ENCODE measurements at regions not wholly inside any gene's neighbourhood (a gene's known extent, or its start where the extent isn't known, plus 50 kb on each side); places are given as distances from the start of the nearest gene placed in this dataset.
"Not testable (repeated sequence)": the region's sequence is repeated elsewhere in the genome, so short reads cannot be mapped to it uniquely, and the experiment has no call there.

GRCh38 chr1:206359377-206359776, 110.9 kb upstream of the IKBKE start:
- DNase-seq (ENCODE audit: low read depth) = not testable (repeated sequence)

DNA sequence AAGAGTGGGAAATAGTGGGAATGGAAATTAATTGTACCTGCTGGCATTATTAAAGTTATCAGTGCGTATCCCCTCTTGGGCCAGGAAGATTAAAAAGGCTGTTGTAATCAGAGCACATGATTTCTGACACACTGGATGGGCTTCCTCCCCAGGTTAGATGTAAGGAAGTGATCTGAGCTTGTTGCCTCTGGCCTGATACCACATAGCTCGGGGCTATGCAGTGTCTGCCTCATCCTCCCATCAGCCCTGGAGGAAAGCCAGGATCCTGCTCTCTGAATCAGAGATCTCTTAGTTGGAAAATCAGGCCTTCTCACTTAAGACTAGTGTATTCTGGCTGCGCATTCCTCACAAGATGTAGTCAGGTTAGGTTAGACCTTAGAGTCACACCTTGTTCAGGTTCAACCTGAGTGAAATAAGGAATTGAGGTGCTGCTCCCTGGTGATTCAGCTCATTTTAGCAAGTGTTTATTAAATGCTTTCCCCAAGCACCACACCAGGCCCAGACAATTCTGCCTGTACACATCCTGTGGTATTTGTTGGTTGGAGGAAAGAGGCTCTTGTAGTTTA, 108.2 kb upstream of the IKBKE start:
- DNase-seq (ENCODE audit: low read depth) = not testable (repeated sequence)

- DNase-seq (ENCODE audit: low read depth) = not testable (repeated sequence)
Observed at GRCh38 chr1:206362994-206363393, 107.3 kb upstream of the IKBKE start.

- DNase-seq (ENCODE audit: low read depth) = peak; percentile 73
Observed at GRCh38 chr1:206365271-206365670, 105.0 kb upstream of the IKBKE start.

- peak; percentile 6 for DNase-seq (ENCODE audit: low read depth)
Observed at GRCh38 chr1:206366131-206366530, 104.1 kb upstream of the IKBKE start.

DNA sequence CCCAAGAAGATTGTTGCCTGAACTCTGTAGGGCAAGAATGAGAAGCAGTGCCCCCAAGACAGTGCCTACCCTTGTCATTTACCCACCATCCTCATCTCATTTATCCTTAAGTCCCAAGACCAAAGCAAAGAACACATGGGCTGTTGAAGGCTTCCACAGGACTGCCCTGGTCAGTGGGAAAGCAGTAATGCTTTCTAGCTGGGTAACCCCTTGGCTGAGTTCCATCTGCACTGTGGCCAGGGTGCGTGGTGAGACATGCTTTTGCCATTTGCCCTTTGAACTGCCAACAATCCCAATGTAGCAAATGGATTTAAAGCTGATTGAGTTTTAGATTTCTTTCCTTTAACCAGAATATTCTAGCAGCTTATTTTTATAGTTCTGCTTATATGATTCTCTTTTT, 103.5 kb upstream of the IKBKE start:
- DNase-seq (ENCODE audit: low read depth) = not testable (repeated sequence)

DNA sequence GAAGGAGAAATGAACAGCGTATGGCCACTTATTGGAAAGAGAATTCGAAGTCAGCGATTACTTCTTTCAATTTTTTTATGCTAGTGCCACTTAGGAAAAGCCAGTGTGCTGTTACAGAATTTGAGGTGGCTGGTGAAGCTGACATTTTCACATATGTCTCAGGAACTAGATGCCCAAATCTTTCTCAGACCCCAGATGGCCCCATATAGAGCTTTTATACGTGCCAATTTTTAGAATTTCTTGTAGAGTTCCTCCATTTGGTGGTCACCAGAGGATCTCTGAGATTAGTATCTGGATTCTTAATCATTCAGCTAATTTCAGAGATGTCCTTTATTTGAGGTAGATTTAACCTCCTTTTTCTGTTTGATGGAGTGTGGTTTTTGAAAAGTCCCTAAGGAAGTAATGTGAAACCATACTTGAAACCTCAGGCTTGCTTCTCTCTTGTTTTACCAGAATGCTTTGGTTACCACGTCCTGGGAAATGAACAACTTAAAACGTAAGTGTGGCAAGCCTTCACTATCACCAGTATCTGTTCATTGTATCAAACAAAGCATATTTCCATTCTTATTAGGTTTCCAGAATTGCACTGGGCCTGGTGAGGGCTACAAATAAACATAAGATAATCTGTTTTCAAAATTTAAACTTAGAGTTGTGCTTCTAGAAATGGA, 102.2 kb upstream of the IKBKE start:
- not testable (repeated sequence) for DNase-seq (ENCODE audit: low read depth)

DNA sequence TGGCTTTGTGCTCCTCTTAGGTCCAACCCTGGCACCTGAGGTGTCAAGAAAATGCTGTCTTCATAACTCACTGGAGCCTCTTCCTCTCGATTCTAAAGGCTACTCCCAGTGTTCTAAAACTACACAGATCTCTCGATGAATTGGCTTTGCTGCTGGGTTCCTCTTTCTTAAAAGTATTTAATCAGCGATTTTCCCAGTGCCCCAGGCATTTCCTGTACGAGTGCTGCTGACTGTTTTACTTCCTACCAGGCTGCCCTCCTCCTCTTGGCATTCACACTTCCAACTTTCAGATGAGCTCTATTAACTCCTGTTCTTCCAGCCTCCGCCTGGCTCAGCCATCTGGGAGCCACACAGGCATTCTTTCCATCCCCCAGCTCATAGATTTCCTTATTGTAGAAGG, 95.6 kb upstream of the IKBKE start:
- DNase-seq (ENCODE audit: low read depth) = not testable (repeated sequence)

GRCh38 chr1:206375552-206375951, 94.7 kb upstream of the IKBKE start:
- not testable (repeated sequence) for DNase-seq (ENCODE audit: low read depth)

DNA sequence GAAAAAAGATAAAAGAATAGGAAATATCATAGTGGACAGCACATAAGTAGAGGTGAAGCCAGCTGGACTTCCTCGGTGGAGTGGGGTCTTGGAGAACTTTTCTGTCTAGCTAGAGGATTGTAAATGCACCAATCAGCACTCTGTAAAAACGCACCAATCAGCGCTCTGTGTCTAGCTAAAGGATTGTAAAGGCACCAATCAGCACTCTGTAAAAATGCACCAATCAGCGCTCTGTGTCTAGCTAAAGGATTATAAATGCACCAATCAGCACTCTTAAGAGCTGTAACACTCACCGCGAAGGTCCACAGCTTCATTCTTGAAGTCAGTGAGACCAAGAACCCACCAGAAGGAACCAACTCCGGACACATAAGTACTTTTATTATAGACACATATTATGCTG, 91.8 kb upstream of the IKBKE start:
- DNase-seq (ENCODE audit: low read depth) = not testable (repeated sequence)

GRCh38 chr1:206379245-206379644, 91.0 kb upstream of the IKBKE start:
- DNase-seq (ENCODE audit: low read depth) = not testable (repeated sequence)

- peak; percentile 41 for DNase-seq (ENCODE audit: low read depth)
Observed at GRCh38 chr1:206380163-206380790, 90.0 kb upstream of the IKBKE start.

- peak; percentile 5 for DNase-seq (ENCODE audit: low read depth)
Observed at GRCh38 chr1:206380791-206381610, 89.3 kb upstream of the IKBKE start.

DNA sequence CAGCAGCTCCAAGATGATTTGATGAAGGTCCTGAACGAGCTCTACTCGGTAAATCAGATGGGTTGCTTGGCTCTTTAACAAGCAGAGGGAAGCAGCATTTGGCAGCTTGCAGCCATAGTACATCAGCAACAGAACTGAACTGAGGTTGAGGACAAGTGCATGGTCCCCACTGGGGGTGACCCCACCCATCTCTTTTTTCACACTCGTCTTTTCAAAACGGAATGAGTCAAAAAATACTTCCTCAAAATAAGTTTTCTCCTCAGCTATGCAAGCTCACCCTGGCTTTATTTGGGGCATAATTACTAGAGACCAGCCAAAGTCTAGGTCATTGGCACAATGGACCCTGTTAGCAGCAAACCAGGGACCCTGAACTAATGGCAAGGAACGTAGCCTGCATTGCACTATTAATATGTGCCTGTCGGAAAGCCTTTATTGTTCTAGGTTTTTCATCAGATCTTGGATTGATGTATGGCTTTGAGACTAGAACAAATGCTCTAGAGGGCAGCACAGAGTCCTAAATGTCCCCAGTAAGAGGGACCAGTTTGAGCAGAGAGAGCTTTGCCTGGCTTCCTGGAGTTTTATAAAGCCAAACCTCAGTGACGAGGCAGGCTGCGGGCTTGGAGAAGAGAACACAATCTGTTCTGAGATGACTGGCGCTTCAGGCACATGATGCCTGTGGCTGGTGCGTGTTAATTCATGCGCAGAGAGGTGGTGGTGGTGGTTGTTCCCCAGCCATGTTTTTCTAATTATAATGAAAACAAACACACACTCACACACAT, 86.1 kb upstream of the IKBKE start:
- DNase-seq (ENCODE audit: low read depth) = peak; percentile 86

GRCh38 chr1:206384891-206385290, 85.4 kb upstream of the IKBKE start:
- DNase-seq (ENCODE audit: low read depth) = not testable (repeated sequence)

DNA sequence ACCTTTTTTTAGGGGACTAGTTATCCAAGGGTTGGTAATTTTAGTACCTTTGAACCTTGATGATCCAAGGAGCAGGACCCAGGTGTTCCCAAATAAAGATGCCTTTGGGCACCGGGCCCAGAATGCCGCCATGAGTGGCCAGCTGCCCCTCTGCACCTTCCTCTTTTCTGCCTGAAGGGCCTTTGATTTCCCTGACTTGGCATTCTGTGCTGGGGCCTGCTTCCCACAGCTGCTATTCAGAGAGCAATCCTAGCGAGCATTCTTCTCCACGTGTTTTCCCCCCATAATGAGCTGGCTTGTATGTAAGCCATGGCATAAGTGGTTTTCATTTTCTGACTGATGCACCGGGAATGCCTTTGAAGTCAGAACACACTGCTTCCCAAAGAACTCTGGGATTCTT, 82.6 kb upstream of the IKBKE start:
- not testable (repeated sequence) for DNase-seq (ENCODE audit: low read depth)

GRCh38 chr1:206391903-206392302, 78.4 kb upstream of the IKBKE start:
- DNase-seq (ENCODE audit: low read depth) = not testable (repeated sequence)

DNA sequence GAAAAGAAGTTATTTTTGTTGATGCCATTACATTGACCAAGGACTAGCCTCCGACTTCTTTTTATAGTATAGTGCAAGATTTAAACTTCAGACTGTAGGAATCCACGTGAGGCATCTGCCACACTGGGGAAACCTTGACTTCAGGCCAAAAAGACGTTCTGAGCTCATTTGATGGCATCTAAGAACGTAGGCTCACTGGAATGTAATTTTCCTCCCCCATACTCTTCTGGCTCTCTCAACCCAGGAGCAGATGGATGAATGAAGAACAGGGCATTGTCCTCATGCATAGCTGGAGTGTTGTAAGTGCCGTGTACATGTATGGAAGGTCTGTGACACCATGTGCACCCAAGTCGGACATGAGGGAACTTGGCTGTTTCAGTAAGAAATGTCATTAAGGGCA, 72.8 kb upstream of the IKBKE start:
- DNase-seq (ENCODE audit: low read depth) = not testable (repeated sequence)

- DNase-seq (ENCODE audit: low read depth) = not testable (repeated sequence)
Observed at GRCh38 chr1:206398261-206398660, 72.0 kb upstream of the IKBKE start.

GRCh38 chr1:206403612-206404307, 66.5 kb upstream of the IKBKE start:
- not testable (repeated sequence) for DNase-seq (ENCODE audit: low read depth)

All from myocyte (in vitro differentiated cells).